Uterus (tissue), 2 donors: ENCODE measurements at regions not wholly inside any gene's neighbourhood (a gene's known extent, or its start where the extent isn't known, plus 50 kb on each side); places are given as distances from the start of the nearest gene placed in this dataset.

ENCODE experiments used
- CTCF ChIP-seq, 4 experiments: fragments of 200-600 bp in 2 of 4; fragments of 450-650 bp in 2 of 4; sonication (generic) in 2 of 4; IDR thresholded peaks; one replicate each; pipeline ENCODE4 v1.5.1; 2016 to 2019; ENCODE audit warnings: antibody characterized with exemption in 4 of 4, mild to moderate bottlenecking in 2 of 4, moderate library complexity in 1 of 4
- POLR2A ChIP-seq, 2 donors: fragments of 450-650 bp; IDR thresholded peaks; one replicate each; pipeline ENCODE4 v1.6.1; 2016; ENCODE audit warnings: antibody characterized with exemption in 2 of 2, mild to moderate bottlenecking in 1 of 2, moderate library complexity in 1 of 2

GRCh38 chr13:38444904-38445303, 95.3 kb downstream of the UFM1 start:
- TF ChIP-seq CTCF (IDR thresholded peaks at IDR 0.05) (no peak), POLR2A (IDR thresholded peaks at IDR 0.05) (no peak)
